ENCODE measurements at regions not wholly inside any gene's neighbourhood (a gene's known extent, or its start where the extent isn't known, plus 50 kb on each side); places are given as distances from the start of the nearest gene placed in this dataset.

DNA sequence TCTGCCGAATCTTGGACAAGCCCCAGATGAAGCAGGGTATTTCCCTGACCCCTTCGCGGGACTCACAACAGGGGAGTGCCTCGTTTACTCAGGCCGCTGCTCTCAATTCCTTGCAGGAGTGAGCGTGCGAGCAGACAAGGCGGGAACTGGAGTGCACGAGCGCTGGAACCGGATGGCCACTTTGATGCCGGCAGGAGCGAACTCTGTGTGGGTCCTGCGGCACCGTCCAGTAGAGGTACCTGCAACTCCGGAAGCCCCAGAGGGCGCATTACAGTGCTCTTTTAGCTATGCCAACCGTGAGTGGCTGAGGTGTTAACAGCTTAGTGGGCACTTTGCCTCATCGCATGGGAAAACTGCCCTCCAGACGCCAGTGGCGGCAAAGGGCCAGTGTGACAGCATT, 182.3 kb upstream of the ANO3 start:
- DNase-seq, result no peak
- TF ChIP-seq, protein P1, sequence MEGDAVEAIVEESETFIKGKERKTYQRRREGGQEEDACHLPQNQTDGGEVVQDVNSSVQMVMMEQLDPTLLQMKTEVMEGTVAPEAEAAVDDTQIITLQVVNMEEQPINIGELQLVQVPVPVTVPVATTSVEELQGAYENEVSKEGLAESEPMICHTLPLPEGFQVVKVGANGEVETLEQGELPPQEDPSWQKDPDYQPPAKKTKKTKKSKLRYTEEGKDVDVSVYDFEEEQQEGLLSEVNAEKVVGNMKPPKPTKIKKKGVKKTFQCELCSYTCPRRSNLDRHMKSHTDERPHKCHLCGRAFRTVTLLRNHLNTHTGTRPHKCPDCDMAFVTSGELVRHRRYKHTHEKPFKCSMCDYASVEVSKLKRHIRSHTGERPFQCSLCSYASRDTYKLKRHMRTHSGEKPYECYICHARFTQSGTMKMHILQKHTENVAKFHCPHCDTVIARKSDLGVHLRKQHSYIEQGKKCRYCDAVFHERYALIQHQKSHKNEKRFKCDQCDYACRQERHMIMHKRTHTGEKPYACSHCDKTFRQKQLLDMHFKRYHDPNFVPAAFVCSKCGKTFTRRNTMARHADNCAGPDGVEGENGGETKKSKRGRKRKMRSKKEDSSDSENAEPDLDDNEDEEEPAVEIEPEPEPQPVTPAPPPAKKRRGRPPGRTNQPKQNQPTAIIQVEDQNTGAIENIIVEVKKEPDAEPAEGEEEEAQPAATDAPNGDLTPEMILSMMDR (IDR thresholded peaks at IDR 0.05; ENCODE audit: borderline replicate concordance, extremely low read depth, low read length, poor library complexity, severe bottlenecking), result no peak
- TF ChIP-seq EZH2 (IDR thresholded peaks at IDR 0.05; ENCODE audit: borderline replicate concordance, low read depth, low read length, severe bottlenecking), result no peak

DNA sequence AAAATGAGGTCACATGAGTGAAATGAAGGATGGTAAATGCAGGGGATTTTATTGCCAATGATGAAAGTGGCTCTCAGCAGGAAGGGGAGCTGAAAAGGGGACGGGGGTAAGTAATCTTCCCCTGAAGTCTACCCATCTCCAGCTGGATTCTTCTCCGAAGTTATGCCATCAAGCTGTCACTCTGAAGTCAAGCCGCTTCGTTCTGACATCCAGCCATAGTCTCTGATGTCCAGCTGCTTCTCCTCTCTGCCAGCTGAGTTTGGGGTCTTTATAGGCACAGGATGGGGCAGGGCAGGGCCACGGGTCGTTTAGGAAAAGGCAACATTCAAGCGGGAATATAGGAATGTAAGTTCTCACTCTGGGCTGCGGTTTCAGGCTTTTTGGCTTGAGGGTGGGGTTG, 181.9 kb upstream of the ANO3 start:
- Histone ChIP-seq H3K36me3 (ENCODE audit: insufficient read depth, low read length) (no peaks in the 10 kb centered on the region), H3K9ac (ENCODE audit: low read depth, low read length) (no peak overlapping the region), H4K20me1 (ENCODE audit: insufficient read depth, low read length) (no peaks in the 10 kb centered on the region), H3K4me1 (ENCODE audit: insufficient read depth, low read length) (no peaks in the 10 kb centered on the region), H3K27me3 (ENCODE audit: insufficient read depth, low read length, poor library complexity) (no peaks in the 10 kb centered on the region), H3K79me2 (ENCODE audit: insufficient read depth, low read length) (no peaks in the 10 kb centered on the region), H3K27ac (ENCODE audit: low read length) (no peak overlapping the region), H3K9me3 (ENCODE audit: insufficient read depth, low read length, severe bottlenecking) (no peaks in the 10 kb centered on the region), H3K4me2 (ENCODE audit: insufficient read depth, low read length) (no peak overlapping the region), H2AFZ (ENCODE audit: low read depth, low read length) (no peak overlapping the region), H3K4me3 (ENCODE audit: low read depth in 1 of 2, low read length in 2 of 2) (no peak overlapping the region)
- TF ChIP-seq, protein P1 (IDR thresholded peaks at IDR 0.05; ENCODE audit: borderline replicate concordance, extremely low read depth, low read length, poor library complexity, severe bottlenecking), result no peak
- no peak for TF ChIP-seq EZH2 (IDR thresholded peaks at IDR 0.05; ENCODE audit: borderline replicate concordance, low read depth, low read length, severe bottlenecking)
- ATAC-seq (ENCODE audit: insufficient read depth, low read depth) (no peak), DNase-seq (no peak)

More for the DNA sequence above, 182.3 kb upstream of the ANO3 start:
- no peaks in the 10 kb centered on the region for H3K27me3 ChIP-seq (ENCODE audit: insufficient read depth, low read length, poor library complexity)
- no peak overlapping the region for H3K27ac ChIP-seq (ENCODE audit: low read length)
- H3K36me3 ChIP-seq (ENCODE audit: insufficient read depth, low read length), result no peaks in the 10 kb centered on the region
- H2AFZ ChIP-seq (ENCODE audit: low read depth, low read length), result no peak overlapping the region
- H4K20me1 ChIP-seq (ENCODE audit: insufficient read depth, low read length), result no peaks in the 10 kb centered on the region
- H3K4me1 ChIP-seq (ENCODE audit: insufficient read depth, low read length), result no peaks in the 10 kb centered on the region
- H3K4me2 ChIP-seq (ENCODE audit: insufficient read depth, low read length), result no peak overlapping the region
- no peak overlapping the region for H3K9ac ChIP-seq (ENCODE audit: low read depth, low read length)
- H3K79me2 ChIP-seq (ENCODE audit: insufficient read depth, low read length), result no peaks in the 10 kb centered on the region
- H3K9me3 ChIP-seq (ENCODE audit: insufficient read depth, low read length, severe bottlenecking), result no peaks in the 10 kb centered on the region
- ATAC-seq (ENCODE audit: insufficient read depth, low read depth), result no peak
- no peak overlapping the region for H3K4me3 ChIP-seq (ENCODE audit: low read depth in 1 of 2, low read length in 2 of 2)

DNA sequence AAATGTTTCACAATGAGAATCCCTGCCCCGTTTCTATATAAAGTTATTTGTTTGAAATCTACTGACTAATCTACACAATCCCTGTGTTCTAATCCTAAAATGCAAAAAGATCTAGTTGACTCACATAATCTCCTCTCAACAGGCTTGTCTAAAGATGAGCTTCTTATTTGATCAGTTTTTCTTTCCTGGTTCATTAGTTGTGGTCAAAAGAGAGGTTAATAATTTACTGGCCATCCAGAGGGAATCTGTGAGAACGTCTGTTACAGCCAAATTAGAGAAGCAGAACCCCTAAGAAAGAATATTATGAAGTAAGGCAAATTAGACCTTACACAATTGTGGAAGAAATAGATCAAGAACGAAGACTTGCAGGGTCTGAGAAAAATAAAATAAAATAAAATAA, 173.7 kb upstream of the ANO3 start:
- Histone ChIP-seq H3K27me3 (ENCODE audit: insufficient read depth, low read length, poor library complexity) (no peaks in the 10 kb centered on the region), H2AFZ (ENCODE audit: low read depth, low read length) (no peak overlapping the region), H3K36me3 (ENCODE audit: insufficient read depth, low read length) (no peaks in the 10 kb centered on the region), H3K9ac (ENCODE audit: low read depth, low read length) (no peak overlapping the region), H4K20me1 (ENCODE audit: insufficient read depth, low read length) (no peaks in the 10 kb centered on the region), H3K27ac (ENCODE audit: low read length) (no peak overlapping the region), H3K4me3 (ENCODE audit: low read depth in 1 of 2, low read length in 2 of 2) (no peak overlapping the region), H3K79me2 (ENCODE audit: insufficient read depth, low read length) (no peaks in the 10 kb centered on the region), H3K4me1 (ENCODE audit: insufficient read depth, low read length) (no peaks in the 10 kb centered on the region), H3K9me3 (ENCODE audit: insufficient read depth, low read length, severe bottlenecking) (no peaks in the 10 kb centered on the region), H3K4me2 (ENCODE audit: insufficient read depth, low read length) (no peak overlapping the region)
- ATAC-seq (ENCODE audit: insufficient read depth, low read depth) (no peak), DNase-seq (no peak)
- TF ChIP-seq, protein P1 (IDR thresholded peaks at IDR 0.05; ENCODE audit: borderline replicate concordance, extremely low read depth, low read length, poor library complexity, severe bottlenecking), result no peak
- TF ChIP-seq EZH2 (IDR thresholded peaks at IDR 0.05; ENCODE audit: borderline replicate concordance, low read depth, low read length, severe bottlenecking), result no peak

DNA sequence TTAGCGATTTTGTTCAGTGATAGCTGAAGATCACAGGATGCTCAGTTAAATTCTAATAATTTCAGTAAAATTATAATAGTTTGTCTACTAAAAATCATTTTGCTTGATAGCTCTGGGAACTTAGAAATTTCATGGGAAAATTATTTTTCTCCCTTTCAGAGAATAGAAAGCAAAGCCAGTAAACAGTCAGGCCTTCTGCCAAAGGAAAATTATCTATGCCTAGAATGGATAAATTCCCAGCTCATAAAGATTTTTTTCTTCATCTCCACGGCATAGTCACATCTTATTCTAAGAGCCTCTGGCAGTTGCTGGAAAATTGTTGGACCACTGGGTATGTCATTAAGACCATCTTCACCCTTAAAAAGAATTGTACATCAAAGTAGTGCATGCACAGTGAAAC, 169.6 kb upstream of the ANO3 start:
- no peak for TF ChIP-seq EZH2 (IDR thresholded peaks at IDR 0.05; ENCODE audit: borderline replicate concordance, low read depth, low read length, severe bottlenecking)
- TF ChIP-seq, protein P1 (IDR thresholded peaks at IDR 0.05; ENCODE audit: borderline replicate concordance, extremely low read depth, low read length, poor library complexity, severe bottlenecking), result no peak

More for the DNA sequence above, 169.6 kb upstream of the ANO3 start:
- Histone ChIP-seq H3K79me2 (ENCODE audit: insufficient read depth, low read length) (no peaks in the 10 kb centered on the region), H3K4me1 (ENCODE audit: insufficient read depth, low read length) (no peaks in the 10 kb centered on the region), H3K27ac (ENCODE audit: low read length) (no peak overlapping the region), H4K20me1 (ENCODE audit: insufficient read depth, low read length) (no peaks in the 10 kb centered on the region), H3K27me3 (ENCODE audit: insufficient read depth, low read length, poor library complexity) (no peaks in the 10 kb centered on the region), H3K4me2 (ENCODE audit: insufficient read depth, low read length) (no peak overlapping the region), H3K36me3 (ENCODE audit: insufficient read depth, low read length) (no peaks in the 10 kb centered on the region), H2AFZ (ENCODE audit: low read depth, low read length) (no peak overlapping the region), H3K4me3 (ENCODE audit: low read depth in 1 of 2, low read length in 2 of 2) (no peak overlapping the region), H3K9me3 (ENCODE audit: insufficient read depth, low read length, severe bottlenecking) (no peaks in the 10 kb centered on the region), H3K9ac (ENCODE audit: low read depth, low read length) (no peak overlapping the region)
- ATAC-seq (ENCODE audit: insufficient read depth, low read depth), result no peak
- no peak for DNase-seq

Data from DND-41 (cell line).